NCI-H2227 treated with DMSO at 0.1 percent for 48 hours (cell line): ENCODE measurements at regions not wholly inside any gene's neighbourhood (a gene's known extent, or its start where the extent isn't known, plus 50 kb on each side); places are given as distances from the start of the nearest gene placed in this dataset.
"Not testable (repeated sequence)": the region's sequence is repeated elsewhere in the genome, so short reads cannot be mapped to it uniquely, and the experiment has no call there.

Experiments
- DNase-seq: peaks from one replicate; lab custom pipeline; 2025; lab: John Stamatoyannopoulos, UW

- no peak for DNase-seq
Observed at GRCh38 chr7:35971133-35971891, 170.5 kb downstream of the SEPTIN7 start.

- peak; percentile 67 for DNase-seq
Observed at GRCh38 chr7:35975851-35976454, 175.1 kb downstream of the SEPTIN7 start.

DNA sequence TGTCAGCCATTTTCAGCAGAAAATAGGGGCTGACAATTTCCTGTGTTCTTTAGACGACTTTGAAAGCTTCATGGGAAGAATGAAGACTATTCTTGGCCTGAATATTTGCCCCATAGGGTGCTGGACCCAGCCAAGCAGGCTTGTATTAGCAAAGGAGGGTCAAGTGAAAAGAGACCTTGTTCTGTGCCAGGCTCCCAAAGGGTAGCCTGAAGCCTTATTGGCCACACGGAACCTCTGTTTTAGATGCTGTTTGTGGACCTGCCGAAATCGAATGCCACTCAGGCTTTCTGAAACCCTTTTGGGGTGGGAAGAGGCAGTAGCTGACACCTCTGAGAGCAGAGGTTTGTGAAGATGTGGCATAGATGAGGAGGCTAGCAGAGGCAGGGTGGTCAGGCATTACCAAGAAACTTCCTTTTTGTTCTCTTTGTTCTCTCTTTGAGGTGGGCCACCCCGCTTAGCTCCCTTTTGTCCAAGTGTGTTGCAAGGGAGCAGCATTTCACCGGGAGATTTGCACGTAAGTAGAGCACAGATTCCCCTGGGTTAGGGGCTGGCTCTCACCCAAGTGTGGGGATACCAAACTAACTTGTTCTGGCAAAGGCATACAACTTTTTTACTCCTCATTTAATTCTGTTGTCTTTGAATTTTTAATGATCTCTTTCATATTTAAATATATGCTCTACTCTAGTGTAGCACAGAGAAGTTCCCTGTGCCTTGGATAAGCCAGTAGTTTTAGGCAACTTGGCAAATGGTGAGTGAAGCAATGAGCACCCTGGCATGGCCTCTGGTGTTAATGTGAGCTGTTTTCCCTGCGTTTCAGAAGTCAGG is 174.0 kb upstream of the EEPD1 start:
- not testable (repeated sequence) for DNase-seq

GRCh38 chr7:35982600-35982999 is 170.5 kb upstream of the EEPD1 start:
- DNase-seq, result no peak

DNA sequence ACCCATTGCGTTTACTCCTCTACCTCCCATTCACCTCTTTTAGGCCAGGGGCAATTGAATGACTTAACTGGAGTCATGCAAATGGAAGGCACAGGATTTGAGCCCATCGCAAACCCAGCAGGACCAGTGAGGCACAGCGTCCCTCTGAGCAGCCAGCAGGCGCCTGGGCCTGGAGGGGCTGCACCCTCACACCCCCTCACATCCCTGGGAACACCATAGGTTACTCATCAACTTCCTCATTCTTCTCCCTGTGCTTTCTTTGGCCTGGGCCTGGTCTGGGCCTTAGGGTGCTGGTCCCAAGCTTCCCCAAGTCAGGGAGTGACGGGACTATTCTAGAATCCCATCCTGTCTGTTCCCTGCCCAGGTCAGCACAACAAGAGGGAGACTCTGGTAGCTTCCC is 169.4 kb upstream of the EEPD1 start:
- DNase-seq, result no peak

DNA sequence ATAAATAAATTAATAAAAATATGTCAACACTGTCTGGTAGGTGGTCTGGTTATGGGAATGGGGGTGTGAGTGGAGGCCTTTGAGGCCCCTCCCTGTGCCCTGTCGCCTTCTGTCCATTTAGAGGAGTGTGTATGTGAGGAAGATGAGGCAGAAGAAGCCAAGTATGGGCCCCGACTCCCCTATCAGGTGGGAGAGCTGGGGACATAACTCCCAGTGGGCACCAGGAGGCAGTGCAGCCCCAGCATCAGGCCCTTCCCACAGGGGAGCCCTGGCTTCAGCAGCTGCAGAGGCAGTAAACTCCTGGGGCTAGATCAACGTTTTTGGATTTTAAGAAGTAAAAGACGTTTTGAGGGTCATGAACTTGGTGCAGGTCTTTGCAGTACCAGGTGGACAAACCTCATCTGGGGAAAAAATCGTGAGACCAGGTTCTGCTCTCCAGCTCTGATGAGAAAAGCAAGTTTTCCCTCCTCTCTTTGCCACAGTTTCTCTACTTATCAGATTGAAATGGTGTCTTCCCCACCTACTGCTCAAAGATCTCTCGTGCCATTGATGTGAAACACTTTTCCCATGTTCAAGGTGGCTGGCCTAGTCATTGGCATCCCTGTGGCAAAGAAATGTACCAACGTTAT is 167.8 kb upstream of the EEPD1 start:
- DNase-seq, result peak; percentile 18

GRCh38 chr7:35987016-35987415 is 166.0 kb upstream of the EEPD1 start:
- DNase-seq, result no peak

DNA sequence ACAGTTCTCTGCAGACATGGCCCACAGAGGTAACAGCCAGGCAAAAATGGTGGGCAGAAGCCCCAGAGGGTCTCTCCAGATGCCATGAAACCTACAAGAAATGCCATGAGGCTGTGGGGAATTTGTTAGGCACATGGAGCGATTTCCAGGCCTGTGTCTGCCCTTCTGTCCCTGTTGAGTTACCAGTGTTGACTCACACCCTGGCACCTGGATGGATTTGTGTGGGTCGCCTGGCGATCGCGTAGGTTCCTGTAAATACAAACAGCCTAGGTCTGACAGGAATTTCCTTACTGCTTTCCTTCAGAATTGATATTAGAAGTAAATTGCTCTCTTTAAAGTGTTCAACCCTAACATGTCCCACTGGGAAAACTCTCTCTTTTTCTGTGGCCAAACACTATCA is 164.9 kb upstream of the EEPD1 start:
- no peak for DNase-seq

- no peak for DNase-seq
Observed at GRCh38 chr7:35988818-35989217, 164.2 kb upstream of the EEPD1 start.

DNA sequence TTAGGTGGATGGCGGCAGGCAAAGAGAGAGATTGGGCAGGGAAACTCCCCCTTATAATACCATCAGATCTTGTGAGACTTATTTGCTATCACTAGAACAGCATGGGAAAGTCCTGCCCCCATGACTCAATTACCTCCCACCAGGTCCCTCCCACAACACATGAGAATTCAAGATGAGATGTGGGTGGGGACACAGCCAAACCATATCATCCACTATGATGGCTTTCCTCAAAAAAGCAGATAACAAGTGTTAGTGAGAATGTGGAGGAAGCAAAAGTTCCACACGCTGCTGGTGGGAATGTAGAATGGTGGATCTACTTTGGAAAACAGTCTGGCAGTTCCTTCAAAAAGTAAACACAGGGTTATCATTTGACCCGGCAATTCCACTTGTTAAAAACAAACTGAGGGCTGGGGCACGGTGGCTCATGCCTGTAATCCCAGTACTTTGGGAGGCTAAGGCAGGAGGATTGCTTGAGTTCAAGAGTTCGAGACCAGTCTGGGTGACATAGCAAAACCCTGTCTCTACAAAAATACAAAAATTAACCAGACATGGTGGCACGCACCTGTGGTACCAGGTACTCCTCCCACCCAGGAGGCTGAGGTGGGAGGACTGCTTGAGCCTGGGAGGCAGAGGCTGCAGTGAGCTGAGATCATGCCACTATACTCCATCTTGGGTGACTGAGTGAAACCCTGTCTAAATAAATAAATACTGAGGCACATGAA is 161.4 kb upstream of the EEPD1 start:
- no peak for DNase-seq

GRCh38 chr7:35992436-35992835 is 160.6 kb upstream of the EEPD1 start:
- no peak for DNase-seq

DNA sequence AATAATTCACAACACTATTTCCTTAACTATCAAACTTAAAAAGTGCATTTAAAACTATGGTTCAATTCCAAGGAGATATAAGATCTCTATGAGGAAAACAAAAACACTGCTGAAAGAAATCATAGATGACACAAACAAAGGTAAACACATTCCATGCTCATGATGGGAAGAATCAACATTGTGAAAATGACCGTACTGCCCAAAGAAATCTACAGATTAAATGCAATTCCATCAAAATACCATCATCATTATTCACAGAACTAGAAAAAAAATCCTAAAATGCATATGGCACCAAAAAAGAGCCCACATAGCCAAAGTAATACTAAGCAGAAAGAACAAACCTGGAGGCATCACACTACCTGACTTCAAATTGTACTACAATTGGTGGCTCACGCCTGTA is 159.9 kb upstream of the EEPD1 start:
- DNase-seq, result no peak

GRCh38 chr7:35993676-35994606 is 159.1 kb upstream of the EEPD1 start:
- DNase-seq, result no peak

DNA sequence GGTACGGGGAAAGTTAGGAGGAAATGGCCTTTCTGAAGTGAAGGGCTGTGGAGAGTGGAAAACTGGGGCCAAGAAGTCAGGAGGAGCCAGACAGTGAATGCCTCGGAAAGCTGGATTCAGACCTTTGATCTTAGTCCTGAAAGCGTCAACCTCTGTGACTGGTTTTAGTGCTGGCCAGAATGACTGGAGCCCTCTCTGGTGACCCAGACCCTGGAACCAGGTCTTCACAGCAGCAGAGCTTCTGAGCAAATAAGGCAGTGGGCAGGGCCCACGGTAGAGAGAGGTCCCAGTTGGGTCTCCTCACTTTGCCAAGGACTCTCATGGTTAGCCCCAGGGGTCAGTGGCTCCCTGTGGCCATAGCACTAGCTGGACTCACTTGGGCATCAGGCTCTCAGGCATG is 157.7 kb upstream of the EEPD1 start:
- no peak for DNase-seq

DNA sequence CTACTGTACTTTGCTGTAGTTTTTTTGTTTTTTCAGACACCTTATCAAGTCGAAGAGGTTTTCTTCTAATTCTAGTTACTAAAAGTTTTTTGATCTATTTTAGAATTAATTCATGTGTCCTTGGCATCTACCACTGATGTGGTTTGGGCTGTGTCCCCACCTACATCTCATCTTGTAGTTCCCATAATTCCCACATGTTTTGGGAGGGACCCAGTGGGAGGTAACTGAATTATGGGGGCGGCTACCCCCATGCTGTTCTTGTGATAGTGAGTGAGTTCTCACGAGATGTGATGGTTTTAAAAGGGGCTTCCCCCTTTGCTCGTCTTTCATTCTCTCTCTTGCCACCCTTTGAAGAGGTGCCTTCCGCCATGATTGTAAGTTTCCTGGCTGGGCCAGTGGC is 154.6 kb upstream of the EEPD1 start:
- no peak for DNase-seq

GRCh38 chr7:36001546-36001945 is 151.5 kb upstream of the EEPD1 start:
- no peak for DNase-seq

DNA sequence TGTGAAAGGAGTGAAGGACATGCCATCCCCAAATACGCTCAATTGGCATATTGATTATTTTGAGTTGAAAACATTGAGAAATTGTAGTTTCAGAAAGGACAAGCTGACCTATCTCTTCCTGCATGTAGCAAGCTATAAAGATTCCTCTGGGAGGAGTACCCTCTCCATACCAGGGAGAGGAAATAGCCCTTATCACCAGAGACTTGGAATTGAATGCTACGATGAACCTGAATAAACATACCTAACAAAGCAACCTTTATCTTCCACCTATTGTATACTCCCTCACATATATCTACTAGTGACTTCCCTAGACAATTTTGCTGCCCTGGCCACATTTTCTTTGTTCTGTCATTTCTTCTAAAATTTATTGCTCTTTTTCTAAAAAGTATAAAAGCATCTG is 150.2 kb upstream of the EEPD1 start:
- no peak for DNase-seq

DNA sequence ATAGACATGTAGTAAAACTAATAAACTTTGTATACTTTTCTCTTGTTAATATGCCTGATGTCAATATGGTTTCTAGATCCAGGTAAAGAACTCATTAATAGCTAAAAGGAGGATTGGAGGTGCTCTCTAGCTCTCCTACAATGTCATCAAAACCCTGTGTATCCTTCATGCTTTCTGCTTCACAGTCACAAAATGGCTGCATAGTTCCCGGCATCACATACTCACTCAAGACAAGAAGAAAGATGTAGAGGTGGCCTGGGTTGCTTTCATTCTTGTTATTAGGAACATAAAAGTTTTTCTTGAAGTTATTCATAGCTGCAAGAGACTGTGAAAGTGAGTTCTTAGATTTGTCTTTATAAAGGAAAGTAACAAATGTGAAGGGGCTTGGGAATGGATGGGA is 149.7 kb upstream of the EEPD1 start:
- DNase-seq, result no peak

- no peak for DNase-seq
Observed at GRCh38 chr7:36005293-36005692, 147.8 kb upstream of the EEPD1 start.

DNA sequence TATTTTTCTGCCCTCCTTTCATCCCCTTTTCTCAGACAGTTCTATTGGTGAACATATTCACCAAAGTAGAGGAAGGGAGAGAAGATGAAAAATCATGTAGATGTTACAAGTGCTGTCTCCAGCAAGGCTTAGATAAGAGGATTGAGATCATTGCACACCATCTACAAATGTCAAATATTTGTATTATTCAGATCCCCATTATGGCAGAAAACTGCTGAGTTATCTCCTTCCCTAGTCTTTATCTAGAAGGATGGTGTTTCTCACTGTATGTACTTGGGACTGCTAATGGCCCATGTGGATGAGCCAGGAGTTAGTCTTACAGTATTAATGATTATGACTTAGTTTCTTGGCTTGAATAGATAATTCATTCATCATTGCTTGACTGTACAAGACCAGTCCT is 147.2 kb upstream of the EEPD1 start:
- DNase-seq, result no peak
